GM20000 (cell line): ENCODE measurements at regions not wholly inside any gene's neighbourhood (a gene's known extent, or its start where the extent isn't known, plus 50 kb on each side); places are given as distances from the start of the nearest gene placed in this dataset.

Experiments used
- DNase-seq: peaks from one replicate; pipeline ENCODE4 v3.0.0; 2012; ENCODE audit warnings: low spot score
- CTCF ChIP-seq: IDR thresholded peaks from 2 replicates; pipeline ENCODE4 v1.5.1; 2012; ENCODE audit warnings: mild to moderate bottlenecking, control low read depth; ENCODE audit errors: extremely low read depth, missing control alignments

- DNase-seq = no peak
- no peak for TF ChIP-seq CTCF
Measured at GRCh38 chr6:51487937-51488336, 599.5 kb downstream of the PKHD1 start.

- no peak for DNase-seq
- TF ChIP-seq CTCF = no peak
Measured at GRCh38 chr6:51489133-51489532, 598.3 kb downstream of the PKHD1 start.

GRCh38 chr6:51490101-51490500 is 597.3 kb downstream of the PKHD1 start:
- TF ChIP-seq CTCF = no peak
- no peak for DNase-seq

- no peak for TF ChIP-seq CTCF
- DNase-seq = no peak
Measured at GRCh38 chr6:51494342-51494741, 593.1 kb downstream of the PKHD1 start.

- TF ChIP-seq CTCF = no peak
- DNase-seq = no peak
Measured at GRCh38 chr6:51495096-51495495, 592.3 kb downstream of the PKHD1 start.

GRCh38 chr6:51495610-51496396 is 591.6 kb downstream of the PKHD1 start:
- no peak for DNase-seq
- no peak for TF ChIP-seq CTCF

GRCh38 chr6:51502996-51503395 is 584.4 kb downstream of the PKHD1 start:
- TF ChIP-seq CTCF = no peak
- no peak for DNase-seq
